ENCODE measurements at regions not wholly inside any gene's neighbourhood (a gene's known extent, or its start where the extent isn't known, plus 50 kb on each side); places are given as distances from the start of the nearest gene placed in this dataset.

GRCh38 chr11:128294671-128295050 lies 292.7 kb downstream of the ETS1 start:
- TF ChIP-seq ZNF114 (CRISPR knock-in tag; IDR thresholded peaks at IDR 0.05) (no peak), EZH2 (IDR thresholded peaks at IDR 0.05; ENCODE audit: low read depth, unreplicated experiment) (no peak), CTCF (conservative IDR thresholded peaks at IDR 0.05; ENCODE audit: low read depth in 2 of 2) (no peak), EZH2phosphoT487 (IDR thresholded peaks at IDR 0.05; ENCODE audit: unreplicated experiment) (no peak), STAT1 (IDR thresholded peaks at IDR 0.05; ENCODE audit: unreplicated experiment) (no peak), REST (IDR thresholded peaks at IDR 0.05; ENCODE audit: unreplicated experiment) (no peak), POLR2AphosphoS5 (IDR thresholded peaks at IDR 0.05; ENCODE audit: low read depth) (no peak), CREB1 (CRISPR knock-in tag; IDR thresholded peaks at IDR 0.05; ENCODE audit: low read depth) (no peak), ZNF331 (CRISPR knock-in tag; IDR thresholded peaks at IDR 0.05; ENCODE audit: low read depth) (no peak), ETS1 (IDR thresholded peaks at IDR 0.05) (no peak), ZNF462 (CRISPR knock-in tag; IDR thresholded peaks at IDR 0.05) (no peak), JUNB (IDR thresholded peaks at IDR 0.05; ENCODE audit: unreplicated experiment) (no peak), NANOG (IDR thresholded peaks at IDR 0.05; ENCODE audit: borderline replicate concordance) (no peak)

Data from GM23338 (cell line).